ENCODE measurements at regions not wholly inside any gene's neighbourhood (a gene's known extent, or its start where the extent isn't known, plus 50 kb on each side); places are given as distances from the start of the nearest gene placed in this dataset.

GRCh38 chr6:93927731-93928130 is 508.4 kb upstream of the EPHA7 start:
- no peaks in the 10 kb centered on the region for H3K4me1 ChIP-seq
- intact Hi-C loops (cut with DNase I; ENCODE audit: low total_unique reads) = no loop called here
- no peak overlapping the region for H3K27ac ChIP-seq
- no peaks in the 10 kb centered on the region for H3K36me3 ChIP-seq
- peak; percentile 5 to 45 for DNase-seq
- WGBS, 5 donors = 91 to 93% (median 93%) methylated on average over 5 of the region's 5 CpGs
- H3K9me3 ChIP-seq = no peaks in the 10 kb centered on the region
- TF ChIP-seq POLR2A (IDR thresholded peaks at IDR 0.05) (no peak), EP300 (IDR thresholded peaks at IDR 0.05) (no peak), CTCF (IDR thresholded peaks at IDR 0.05) (no peak), POLR2AphosphoS5 (IDR thresholded peaks at IDR 0.05) (no peak)
- no peak overlapping the region for H3K4me3 ChIP-seq
- H3K27me3 ChIP-seq = no peaks in the 10 kb centered on the region

- WGBS, 5 donors = 78 to 97% (median 90%) methylated on average over 1 of the region's 1 CpG
- intact Hi-C loops (cut with DNase I; ENCODE audit: low total_unique reads) = no loop called here
- DNase-seq = peak in 1 of 2 donors; percentile 25
These were observed 500.0 kb upstream of the EPHA7 start for GRCh38 chr6:93919365-93919764.

GRCh38 chr6:93918258-93918657 is 498.9 kb upstream of the EPHA7 start:
- TF ChIP-seq CTCF (IDR thresholded peaks at IDR 0.05) (no peak), POLR2A (IDR thresholded peaks at IDR 0.05) (no peak), EP300 (IDR thresholded peaks at IDR 0.05) (no peak), POLR2AphosphoS5 (IDR thresholded peaks at IDR 0.05) (no peak)
- Histone ChIP-seq H3K9me3 (peaks cover 0 to 4% (median 0%) of the 10 kb centered on the region in 4 donors), H3K4me3 (no peak overlapping the region), H3K36me3 (no peaks in the 10 kb centered on the region), H3K4me1 (peaks cover 0 to 6% (median 0%) of the 10 kb centered on the region in 4 donors), H3K27ac (no peak overlapping the region), H3K27me3 (no peaks in the 10 kb centered on the region)
- WGBS, 5 donors = 83 to 94% (median 89%) methylated on average over 3 of the region's 3 CpGs
- intact Hi-C loops (cut with DNase I; ENCODE audit: low total_unique reads) = no loop called here
- DNase-seq = no peak

More at GRCh38 chr6:93919365-93919764, 500.0 kb upstream of the EPHA7 start:
- H3K4me3 ChIP-seq = no peak overlapping the region
- no peak overlapping the region for H3K27ac ChIP-seq
- no peaks in the 10 kb centered on the region for H3K4me1 ChIP-seq
- H3K27me3 ChIP-seq = no peaks in the 10 kb centered on the region
- H3K36me3 ChIP-seq = no peaks in the 10 kb centered on the region
- peaks cover 0 to 4% (median 0%) of the 10 kb centered on the region in 4 donors for H3K9me3 ChIP-seq
- TF ChIP-seq EP300 (IDR thresholded peaks at IDR 0.05) (no peak), POLR2A (IDR thresholded peaks at IDR 0.05) (no peak), CTCF (IDR thresholded peaks at IDR 0.05) (no peak), POLR2AphosphoS5 (IDR thresholded peaks at IDR 0.05) (no peak)

GRCh38 chr6:93917216-93917615 is 497.9 kb upstream of the EPHA7 start:
- no peak overlapping the region for H3K4me3 ChIP-seq
- H3K4me1 ChIP-seq = peaks cover 0 to 6% (median 0%) of the 10 kb centered on the region in 4 donors
- WGBS, 5 donors = 73 to 100% (median 85%) methylated on average over 1 of the region's 1 CpG
- TF ChIP-seq POLR2AphosphoS5 (IDR thresholded peaks at IDR 0.05) = no peak
- TF ChIP-seq EP300 (IDR thresholded peaks at IDR 0.05) = no peak
- no peak for TF ChIP-seq POLR2A (IDR thresholded peaks at IDR 0.05)
- no peak for TF ChIP-seq CTCF (IDR thresholded peaks at IDR 0.05)
- DNase-seq = no peak
- H3K27ac ChIP-seq = no peak overlapping the region
- no peaks in the 10 kb centered on the region for H3K36me3 ChIP-seq
- peaks cover 0 to 4% (median 0%) of the 10 kb centered on the region in 4 donors for H3K9me3 ChIP-seq
- H3K27me3 ChIP-seq = no peaks in the 10 kb centered on the region
- intact Hi-C loops (cut with DNase I; ENCODE audit: low total_unique reads) = no loop called here
